GM19455 (cell line): ENCODE measurements at regions not wholly inside any gene's neighbourhood (a gene's known extent, or its start where the extent isn't known, plus 50 kb on each side); places are given as distances from the start of the nearest gene placed in this dataset.

Experiments used
- ATAC-seq: cut with Tn5 transposase; IDR thresholded peaks from one replicate; pipeline ENCODE4 v1.9.1; 2021; ENCODE audit not compliant: unreplicated experiment

GRCh38 chr5:158644301-158644700 is 455.4 kb downstream of the EBF1 start:
- no peak for ATAC-seq

- no peak for ATAC-seq
Measured at GRCh38 chr5:158643840-158644239, 455.9 kb downstream of the EBF1 start.

DNA sequence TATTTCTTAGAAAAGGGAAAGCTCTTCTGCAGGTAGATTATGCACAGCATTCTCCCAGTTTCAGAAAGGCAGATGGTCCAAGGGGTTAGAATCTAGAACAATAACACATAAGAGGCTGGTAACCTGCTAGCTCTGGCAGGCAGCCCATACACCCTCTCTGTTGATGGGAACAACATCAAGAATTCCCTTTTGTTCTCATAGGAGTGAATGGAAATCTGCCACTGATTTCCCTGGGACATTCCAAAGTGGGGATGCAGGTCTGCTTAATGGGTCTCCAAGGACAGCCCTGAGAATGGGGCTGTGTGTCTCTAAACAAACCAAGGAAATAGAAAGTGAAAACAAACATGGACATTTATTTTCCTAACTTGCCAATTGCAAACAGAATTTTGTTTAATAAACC is 456.8 kb downstream of the EBF1 start:
- no peak for ATAC-seq

DNA sequence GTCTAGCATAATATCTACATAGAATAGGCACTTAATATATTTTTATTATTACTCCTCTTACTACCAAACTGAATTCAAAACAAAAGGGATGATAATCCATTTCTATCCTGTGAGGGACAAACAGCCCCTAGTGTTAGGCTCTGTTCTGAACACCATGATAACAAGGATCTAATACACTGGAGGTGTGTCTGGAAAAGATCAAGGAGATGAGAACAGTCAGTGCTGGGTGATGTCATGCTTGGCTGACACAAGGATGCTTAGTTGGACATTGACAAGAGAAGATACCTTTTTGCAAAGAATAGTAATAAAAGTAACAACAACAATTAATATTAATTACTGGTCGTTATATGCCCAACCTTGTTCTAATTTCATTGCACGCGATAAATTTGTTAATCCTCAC is 458.7 kb downstream of the EBF1 start:
- no peak for ATAC-seq

DNA sequence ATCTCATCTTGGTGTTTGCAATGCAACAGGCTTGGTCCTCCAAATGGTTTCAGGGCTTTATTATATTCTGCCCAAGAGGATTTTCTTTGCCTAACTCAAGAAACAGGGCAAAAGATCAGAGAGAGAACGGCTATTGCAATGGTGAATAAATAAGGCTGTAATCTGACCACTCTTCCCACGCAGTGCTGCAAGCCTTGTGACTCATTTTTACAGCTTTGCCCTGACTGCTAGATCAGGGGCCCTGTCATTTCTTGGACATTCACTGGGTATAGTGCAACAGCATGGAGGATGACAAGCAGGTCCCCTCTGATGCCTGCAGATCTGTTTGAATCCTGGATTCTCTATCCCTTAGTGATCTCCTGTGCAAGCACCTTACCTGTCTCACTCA is 459.1 kb downstream of the EBF1 start:
- ATAC-seq = no peak

GRCh38 chr5:158639881-158640592 is 459.7 kb downstream of the EBF1 start:
- ATAC-seq = no peak

DNA sequence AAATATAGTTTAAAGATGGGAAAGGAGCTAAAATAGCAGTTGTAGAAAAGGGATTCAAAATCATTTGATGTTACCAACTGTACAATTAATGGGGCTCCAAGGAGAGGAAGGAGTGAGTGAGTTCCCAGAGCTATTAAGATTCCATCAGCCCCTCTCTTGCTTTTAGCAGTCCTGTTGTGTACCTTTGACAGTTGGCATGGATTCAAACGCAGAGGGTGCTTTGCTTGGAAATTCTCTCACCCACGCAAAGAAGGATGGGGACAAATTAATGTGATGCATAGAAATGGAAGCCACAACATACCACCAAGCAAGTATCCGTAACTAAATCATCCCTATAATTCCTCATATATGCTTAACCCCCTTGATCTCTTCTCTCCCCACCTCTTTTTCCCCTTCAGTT is 461.3 kb downstream of the EBF1 start:
- no peak for ATAC-seq

- ATAC-seq = no peak
Measured at GRCh38 chr5:158637039-158637438, 462.7 kb downstream of the EBF1 start.

- no peak for ATAC-seq
Measured at GRCh38 chr5:158635565-158635964, 464.2 kb downstream of the EBF1 start.

DNA sequence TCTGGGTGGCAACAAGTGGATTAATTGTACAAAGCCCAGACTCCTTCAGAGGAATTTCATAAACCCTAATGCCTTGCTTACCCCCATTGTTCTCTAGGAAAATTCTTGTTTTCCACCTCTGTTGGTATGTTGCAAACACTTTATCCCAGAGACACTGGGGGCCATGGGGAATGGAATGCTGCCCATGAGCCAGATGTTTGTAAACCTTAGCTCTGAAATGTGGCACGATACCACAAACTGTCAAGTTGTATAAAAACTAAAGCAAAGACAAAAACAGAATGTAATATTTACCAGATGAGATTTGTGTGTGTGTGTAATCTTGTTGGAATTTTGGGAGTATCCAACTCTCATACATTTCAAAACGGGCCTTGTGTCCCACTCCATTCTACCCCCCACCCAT is 465.0 kb downstream of the EBF1 start:
- ATAC-seq = no peak

- ATAC-seq = no peak
Measured at GRCh38 chr5:158629591-158630312, 470.0 kb downstream of the EBF1 start.

- ATAC-seq = no peak
Measured at GRCh38 chr5:158626718-158627117, 473.0 kb downstream of the EBF1 start.

GRCh38 chr5:158623971-158624370 is 475.7 kb downstream of the EBF1 start:
- ATAC-seq = no peak

GRCh38 chr5:158621391-158621790 is 478.3 kb downstream of the EBF1 start:
- ATAC-seq = no peak

GRCh38 chr5:158619083-158619788 is 480.5 kb downstream of the EBF1 start:
- no peak for ATAC-seq

GRCh38 chr5:158618256-158618655 is 481.5 kb downstream of the EBF1 start:
- no peak for ATAC-seq

DNA sequence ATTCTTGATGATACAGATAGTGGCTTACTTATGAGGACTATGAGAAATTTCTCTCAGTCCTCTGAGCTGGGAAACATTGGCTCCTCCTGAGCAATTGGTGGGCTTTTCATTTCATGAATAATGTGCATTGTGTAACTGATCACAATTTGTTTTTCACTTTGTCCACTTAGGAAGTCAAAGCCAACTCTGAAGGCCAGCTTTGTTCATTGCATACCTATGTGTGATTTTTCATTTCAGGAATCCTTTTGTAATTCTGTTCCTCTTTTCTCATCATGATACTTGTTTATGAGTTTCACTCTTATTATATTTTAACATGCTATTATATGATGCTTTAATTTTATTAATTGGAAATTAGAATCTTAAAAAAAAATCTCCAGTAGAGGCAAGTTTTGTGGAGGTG is 483.0 kb downstream of the EBF1 start:
- no peak for ATAC-seq

DNA sequence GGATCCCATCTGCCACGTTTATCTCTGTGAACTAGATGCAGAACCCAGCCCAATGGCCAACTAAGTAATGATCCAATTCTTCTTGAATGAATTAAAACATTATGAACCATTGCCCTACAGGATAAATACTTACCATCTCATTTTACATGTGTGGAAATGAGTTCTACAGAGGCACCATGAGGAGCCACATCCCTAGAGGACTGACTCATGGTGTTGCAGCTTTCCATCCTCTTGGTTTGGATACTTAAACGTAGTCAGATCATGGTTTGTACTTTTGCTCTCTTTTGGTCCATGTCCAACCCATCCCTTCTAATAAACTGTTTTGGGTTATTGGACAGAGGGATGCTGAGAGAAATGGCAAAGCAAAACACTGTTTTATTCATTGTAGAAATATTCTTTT is 484.8 kb downstream of the EBF1 start:
- no peak for ATAC-seq

DNA sequence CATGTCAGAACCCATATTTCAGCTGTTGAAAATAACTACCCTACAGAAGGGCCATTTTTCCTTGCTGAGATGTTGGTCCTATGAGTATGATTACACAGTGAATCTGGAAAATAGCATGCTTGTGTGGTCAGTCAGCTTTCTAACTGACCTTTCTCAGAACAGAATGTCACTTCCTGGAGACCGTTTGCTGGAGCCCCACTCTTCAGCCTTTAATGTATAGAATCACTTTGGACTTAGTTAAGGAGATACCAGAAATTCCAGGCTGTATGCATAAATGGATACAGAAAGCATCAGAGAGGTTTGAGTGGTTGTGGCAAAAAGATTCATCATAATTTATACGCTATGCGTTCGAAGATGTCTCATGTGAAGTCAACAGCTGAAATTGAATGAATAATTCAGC is 488.1 kb downstream of the EBF1 start:
- ATAC-seq = no peak

DNA sequence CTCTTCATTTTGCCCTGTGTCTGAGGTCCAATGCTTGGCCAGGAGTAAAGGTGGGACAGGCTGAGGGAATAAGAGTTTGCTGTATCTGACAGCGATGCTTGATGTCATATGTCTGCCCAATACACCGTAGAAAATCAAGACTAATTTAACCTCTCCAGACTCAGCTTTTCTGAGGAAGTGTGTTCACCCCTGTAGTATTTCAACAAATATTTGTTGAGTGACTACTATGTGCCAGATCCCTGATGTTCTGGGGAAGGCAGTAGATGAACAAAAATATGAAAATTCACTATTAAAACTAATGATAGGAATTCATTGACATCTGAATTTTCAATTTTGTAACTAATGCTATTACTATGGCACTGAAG is 489.7 kb downstream of the EBF1 start:
- ATAC-seq = no peak

- ATAC-seq = no peak
Measured at GRCh38 chr5:158609333-158610050, 490.2 kb downstream of the EBF1 start.

DNA sequence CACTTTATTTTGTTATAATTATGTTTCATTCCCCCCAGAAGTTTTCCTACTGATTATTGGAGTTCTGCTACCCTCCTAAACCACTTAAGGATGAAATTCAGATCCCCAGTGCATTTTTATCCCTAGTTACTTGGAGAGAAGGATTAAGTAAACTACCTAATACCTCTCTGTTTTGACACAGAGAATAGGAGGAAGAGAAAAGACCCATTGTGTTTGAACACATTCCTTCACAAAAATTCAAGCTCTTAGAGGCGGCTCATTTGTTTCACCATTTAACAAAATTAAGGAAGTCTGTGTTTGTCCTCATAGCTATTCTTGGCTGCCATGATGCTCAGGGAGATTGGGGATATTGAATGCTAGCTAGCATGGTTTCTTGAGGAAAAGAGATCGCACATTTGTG is 492.6 kb downstream of the EBF1 start:
- ATAC-seq = no peak
